HFF-Myc (cell line): ENCODE measurements at regions not wholly inside any gene's neighbourhood (a gene's known extent, or its start where the extent isn't known, plus 50 kb on each side); places are given as distances from the start of the nearest gene placed in this dataset.

Experiments used
- DNase-seq: peaks from one replicate; pipeline ENCODE4 v3.0.0-alpha.2; 2011; ENCODE audit warnings: low read depth; ENCODE audit errors: extremely low read depth
- H3K4me3 ChIP-seq: replicated peaks from 2 replicates; pipeline ENCODE4 v1.5.1; 2011; ENCODE audit warnings: low read depth, mild to moderate bottlenecking, control low read depth, low read length
- TF ChIP-seq, protein P1 (sequence below): IDR thresholded peaks from 2 replicates; pipeline ENCODE4 v1.5.1; 2012; ENCODE audit warnings: mild to moderate bottlenecking, low read depth, low read length, control low read depth; ENCODE audit errors: missing control alignments

GRCh38 chr20:40634891-40635290 is 54.1 kb downstream of the MAFB start:
- DNase-seq, result no peak
- no peak overlapping the region for H3K4me3 ChIP-seq

GRCh38 chr20:40633123-40633850 is 55.7 kb downstream of the MAFB start:
- TF ChIP-seq, protein P1, sequence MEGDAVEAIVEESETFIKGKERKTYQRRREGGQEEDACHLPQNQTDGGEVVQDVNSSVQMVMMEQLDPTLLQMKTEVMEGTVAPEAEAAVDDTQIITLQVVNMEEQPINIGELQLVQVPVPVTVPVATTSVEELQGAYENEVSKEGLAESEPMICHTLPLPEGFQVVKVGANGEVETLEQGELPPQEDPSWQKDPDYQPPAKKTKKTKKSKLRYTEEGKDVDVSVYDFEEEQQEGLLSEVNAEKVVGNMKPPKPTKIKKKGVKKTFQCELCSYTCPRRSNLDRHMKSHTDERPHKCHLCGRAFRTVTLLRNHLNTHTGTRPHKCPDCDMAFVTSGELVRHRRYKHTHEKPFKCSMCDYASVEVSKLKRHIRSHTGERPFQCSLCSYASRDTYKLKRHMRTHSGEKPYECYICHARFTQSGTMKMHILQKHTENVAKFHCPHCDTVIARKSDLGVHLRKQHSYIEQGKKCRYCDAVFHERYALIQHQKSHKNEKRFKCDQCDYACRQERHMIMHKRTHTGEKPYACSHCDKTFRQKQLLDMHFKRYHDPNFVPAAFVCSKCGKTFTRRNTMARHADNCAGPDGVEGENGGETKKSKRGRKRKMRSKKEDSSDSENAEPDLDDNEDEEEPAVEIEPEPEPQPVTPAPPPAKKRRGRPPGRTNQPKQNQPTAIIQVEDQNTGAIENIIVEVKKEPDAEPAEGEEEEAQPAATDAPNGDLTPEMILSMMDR, result no peak
- no peak for DNase-seq
- no peak overlapping the region for H3K4me3 ChIP-seq

More at GRCh38 chr20:40634891-40635290, 54.1 kb downstream of the MAFB start:
- TF ChIP-seq, protein P1, result no peak

DNA sequence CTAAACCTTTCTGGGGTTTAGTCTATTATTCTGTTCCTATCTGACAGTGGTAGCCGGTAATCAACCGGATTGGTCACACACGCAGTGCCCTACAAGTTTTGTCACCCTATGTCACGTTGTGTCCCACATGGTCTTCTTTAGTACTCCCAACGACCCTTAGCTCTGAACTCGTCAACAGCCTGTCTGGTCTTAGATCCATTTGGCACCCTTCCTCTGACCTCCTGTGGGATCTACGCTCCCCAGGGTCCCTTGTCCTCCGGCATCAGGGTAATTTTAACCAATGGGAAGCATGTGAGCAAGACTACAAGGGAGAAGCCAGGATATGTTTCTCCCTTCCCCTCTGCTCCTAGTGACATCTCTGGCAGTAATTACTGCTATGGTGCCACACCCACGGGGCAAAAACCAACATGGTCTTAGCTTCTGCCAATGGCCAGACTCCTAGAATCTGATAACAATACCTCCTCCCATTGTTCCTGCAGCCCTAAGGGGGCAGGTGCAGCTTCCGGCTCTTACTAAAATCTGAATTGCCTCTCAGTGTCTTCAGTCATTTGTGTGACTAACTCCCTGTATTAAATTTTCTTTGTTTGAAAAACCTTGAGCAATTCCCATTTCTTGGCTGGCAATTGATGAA is 56.6 kb downstream of the MAFB start:
- TF ChIP-seq, protein P1, result no peak
- DNase-seq, result no peak
- H3K4me3 ChIP-seq, result no peak overlapping the region

- DNase-seq, result no peak
- no peak overlapping the region for H3K4me3 ChIP-seq
- TF ChIP-seq, protein P1, result no peak
Observed at GRCh38 chr20:40631119-40631631, 57.9 kb downstream of the MAFB start.

DNA sequence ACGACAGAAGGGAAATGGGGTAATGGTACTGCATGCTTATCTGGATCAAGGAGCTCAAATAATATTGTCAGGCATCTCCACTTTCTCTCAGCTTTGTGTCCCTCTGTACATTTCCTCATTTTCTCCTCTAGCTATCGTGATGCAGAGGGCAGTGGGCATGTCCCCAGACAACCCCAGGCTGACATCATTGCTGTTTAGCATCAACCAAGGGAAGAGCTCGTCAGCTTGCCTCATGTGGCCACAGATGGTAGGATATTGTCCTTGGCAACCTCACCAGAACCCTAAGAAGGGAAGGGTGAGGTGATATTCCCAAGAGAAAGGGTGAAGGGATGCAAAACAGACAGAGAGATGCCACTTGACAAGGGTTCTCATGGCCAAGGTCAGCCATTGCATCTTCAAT is 58.3 kb downstream of the MAFB start:
- no peak for DNase-seq
- TF ChIP-seq, protein P1, result no peak
- H3K4me3 ChIP-seq, result no peak overlapping the region

- TF ChIP-seq, protein P1, result no peak
- no peak for DNase-seq
- H3K4me3 ChIP-seq, result no peak overlapping the region
Observed at GRCh38 chr20:40630099-40630498, 58.9 kb downstream of the MAFB start.
